ENCODE measurements at regions not wholly inside any gene's neighbourhood (a gene's known extent, or its start where the extent isn't known, plus 50 kb on each side); places are given as distances from the start of the nearest gene placed in this dataset.

- DNase-seq (ENCODE audit: low read depth, low spot score), result no peak
- no peak overlapping the region for H3K4me3 ChIP-seq (ENCODE audit: low read length)
Observed at GRCh38 chr6:54624216-54624615, 222.4 kb upstream of the FAM83B start.

GRCh38 chr6:54624779-54625178 is 221.8 kb upstream of the FAM83B start:
- H3K4me3 ChIP-seq (ENCODE audit: low read length), result no peak overlapping the region
- DNase-seq (ENCODE audit: low read depth, low spot score), result no peak

GRCh38 chr6:54629131-54629530 is 217.4 kb upstream of the FAM83B start:
- no peak for DNase-seq (ENCODE audit: low read depth, low spot score)
- no peak overlapping the region for H3K4me3 ChIP-seq (ENCODE audit: low read length)

GRCh38 chr6:54632984-54633565 is 213.5 kb upstream of the FAM83B start:
- no peak for DNase-seq (ENCODE audit: low read depth, low spot score)
- no peak overlapping the region for H3K4me3 ChIP-seq (ENCODE audit: low read length)

GRCh38 chr6:54633601-54634000 is 213.0 kb upstream of the FAM83B start:
- no peak overlapping the region for H3K4me3 ChIP-seq (ENCODE audit: low read length)
- DNase-seq (ENCODE audit: low read depth, low spot score), result no peak

- no peak overlapping the region for H3K4me3 ChIP-seq (ENCODE audit: low read length)
- no peak for DNase-seq (ENCODE audit: low read depth, low spot score)
Observed at GRCh38 chr6:54640911-54641310, 205.7 kb upstream of the FAM83B start.

GRCh38 chr6:54646069-54646950 is 200.3 kb upstream of the FAM83B start:
- DNase-seq (ENCODE audit: low read depth, low spot score), result no peak
- H3K4me3 ChIP-seq (ENCODE audit: low read length), result no peak overlapping the region

- no peak overlapping the region for H3K4me3 ChIP-seq (ENCODE audit: low read length)
- no peak for DNase-seq (ENCODE audit: low read depth, low spot score)
Observed at GRCh38 chr6:54646951-54647664, 199.5 kb upstream of the FAM83B start.

- DNase-seq (ENCODE audit: low read depth, low spot score), result no peak
- no peak overlapping the region for H3K4me3 ChIP-seq (ENCODE audit: low read length)
Observed at GRCh38 chr6:54654381-54654780, 192.2 kb upstream of the FAM83B start.

GRCh38 chr6:54655162-54655561 is 191.4 kb upstream of the FAM83B start:
- no peak for DNase-seq (ENCODE audit: low read depth, low spot score)
- H3K4me3 ChIP-seq (ENCODE audit: low read length), result no peak overlapping the region

GRCh38 chr6:54665278-54665677 is 181.3 kb upstream of the FAM83B start:
- no peak for DNase-seq (ENCODE audit: low read depth, low spot score)
- H3K4me3 ChIP-seq (ENCODE audit: low read length), result no peak overlapping the region

- H3K4me3 ChIP-seq (ENCODE audit: low read length), result no peak overlapping the region
Observed at GRCh38 chr6:54680531-54680930, 166.0 kb upstream of the FAM83B start.

GRCh38 chr6:54681267-54681666 is 165.3 kb upstream of the FAM83B start:
- H3K4me3 ChIP-seq (ENCODE audit: low read length), result no peak overlapping the region
- DNase-seq (ENCODE audit: low read depth, low spot score), result no peak

More at GRCh38 chr6:54680531-54680930, 166.0 kb upstream of the FAM83B start:
- no peak for DNase-seq (ENCODE audit: low read depth, low spot score)

GRCh38 chr6:54681987-54682386 is 164.6 kb upstream of the FAM83B start:
- H3K4me3 ChIP-seq (ENCODE audit: low read length), result no peak overlapping the region
- no peak for DNase-seq (ENCODE audit: low read depth, low spot score)

GRCh38 chr6:54689620-54690019 is 157.0 kb upstream of the FAM83B start:
- no peak overlapping the region for H3K4me3 ChIP-seq (ENCODE audit: low read length)
- DNase-seq (ENCODE audit: low read depth, low spot score), result no peak

- DNase-seq (ENCODE audit: low read depth, low spot score), result no peak
- no peak overlapping the region for H3K4me3 ChIP-seq (ENCODE audit: low read length)
Observed at GRCh38 chr6:54690596-54690995, 156.0 kb upstream of the FAM83B start.

- H3K4me3 ChIP-seq (ENCODE audit: low read length), result no peak overlapping the region
- DNase-seq (ENCODE audit: low read depth, low spot score), result no peak
Observed at GRCh38 chr6:54694928-54695532, 151.5 kb upstream of the FAM83B start.

- H3K4me3 ChIP-seq (ENCODE audit: low read length), result no peak overlapping the region
- no peak for DNase-seq (ENCODE audit: low read depth, low spot score)
Observed at GRCh38 chr6:54695815-54696214, 150.8 kb upstream of the FAM83B start.

GRCh38 chr6:54697424-54697823 is 149.1 kb upstream of the FAM83B start:
- no peak overlapping the region for H3K4me3 ChIP-seq (ENCODE audit: low read length)
- DNase-seq (ENCODE audit: low read depth, low spot score), result no peak

- no peak for DNase-seq (ENCODE audit: low read depth, low spot score)
- H3K4me3 ChIP-seq (ENCODE audit: low read length), result no peak overlapping the region
Observed at GRCh38 chr6:54698974-54699373, 147.6 kb upstream of the FAM83B start.

Data from Jurkat, Clone E6-1 (cell line).